HepG2 (cell line): ENCODE measurements at regions not wholly inside any gene's neighbourhood (a gene's known extent, or its start where the extent isn't known, plus 50 kb on each side); places are given as distances from the start of the nearest gene placed in this dataset.
A peak's percentile ranks its signal among the peaks of the same experiment; 100 is the strongest.

Experiments used
- EEA1 ChIP-seq: sonication (generic); formaldehyde crosslinking; IDR thresholded peaks from 2 replicates; pipeline ENCODE4 v1.5.1; 2020; ENCODE audit warnings: mild to moderate bottlenecking, missing genetic modification reagents, borderline replicate concordance
- EED ChIP-seq: sonication (generic); formaldehyde crosslinking; IDR thresholded peaks from 2 replicates; pipeline ENCODE4 v1.5.0; 2020; ENCODE audit warnings: mild to moderate bottlenecking, missing genetic modification reagents
- FOXM1 ChIP-seq: sonication (generic); formaldehyde crosslinking; IDR thresholded peaks from 2 replicates; pipeline ENCODE4 v1.5.0; 2020; ENCODE audit warnings: missing genetic modification reagents
- IKZF4 ChIP-seq: sonication (generic); formaldehyde crosslinking; IDR thresholded peaks from 2 replicates; pipeline ENCODE4 v1.5.1; 2020; ENCODE audit warnings: borderline replicate concordance, mild to moderate bottlenecking, low read depth, missing genetic modification reagents; ENCODE audit errors: not compliant biosample characterization
- MNT ChIP-seq: fragments of 450-650 bp; IDR thresholded peaks from 2 replicates; pipeline ENCODE4 v1.6.1; 2016
- MZF1 ChIP-seq: sonication (generic); formaldehyde crosslinking; IDR thresholded peaks from 2 replicates; pipeline ENCODE4 v1.8.1; 2023; ENCODE audit warnings: mild to moderate bottlenecking, missing genetic modification reagents, borderline replicate concordance
- PHF20 ChIP-seq: sonication (generic); formaldehyde crosslinking; IDR thresholded peaks from 2 replicates; pipeline ENCODE4 v1.5.0; 2020; ENCODE audit warnings: mild to moderate bottlenecking, missing genetic modification reagents
- SMAD9 ChIP-seq: sonication (generic); formaldehyde crosslinking; IDR thresholded peaks from 2 replicates; pipeline ENCODE4 v1.5.1; 2020; ENCODE audit warnings: mild to moderate bottlenecking, missing genetic modification reagents
- TEAD2 ChIP-seq: sonication (generic); formaldehyde crosslinking; IDR thresholded peaks from 2 replicates; pipeline ENCODE4 v1.9.0; 2021; ENCODE audit warnings: missing genetic modification reagents
- ZNF230 ChIP-seq: sonication (generic); formaldehyde crosslinking; IDR thresholded peaks from 2 replicates; pipeline ENCODE4 v1.4.0; 2020; ENCODE audit warnings: mild to moderate bottlenecking, missing genetic modification reagents
- ZNF44 ChIP-seq: sonication (generic); formaldehyde crosslinking; IDR thresholded peaks from 2 replicates; pipeline ENCODE4 v1.5.1; 2020; ENCODE audit warnings: mild to moderate bottlenecking, missing genetic modification reagents
- ZNF646 ChIP-seq: sonication (generic); formaldehyde crosslinking; IDR thresholded peaks from 2 replicates; pipeline ENCODE4 v1.9.0; 2021; ENCODE audit warnings: mild to moderate bottlenecking, missing genetic modification reagents
- TF ChIP-seq, protein P1 (sequence below): sonication (generic); formaldehyde crosslinking; conservative IDR thresholded peaks from 2 replicates; pipeline ENCODE4 v1.4.0; 2020; ENCODE audit warnings: missing genetic modification reagents
- TF ChIP-seq, protein P2 (sequence below): IDR thresholded peaks from 2 replicates; pipeline ENCODE4 v1.6.1; 2012; ENCODE audit warnings: low read length, improper control_type of control experiment

DNA sequence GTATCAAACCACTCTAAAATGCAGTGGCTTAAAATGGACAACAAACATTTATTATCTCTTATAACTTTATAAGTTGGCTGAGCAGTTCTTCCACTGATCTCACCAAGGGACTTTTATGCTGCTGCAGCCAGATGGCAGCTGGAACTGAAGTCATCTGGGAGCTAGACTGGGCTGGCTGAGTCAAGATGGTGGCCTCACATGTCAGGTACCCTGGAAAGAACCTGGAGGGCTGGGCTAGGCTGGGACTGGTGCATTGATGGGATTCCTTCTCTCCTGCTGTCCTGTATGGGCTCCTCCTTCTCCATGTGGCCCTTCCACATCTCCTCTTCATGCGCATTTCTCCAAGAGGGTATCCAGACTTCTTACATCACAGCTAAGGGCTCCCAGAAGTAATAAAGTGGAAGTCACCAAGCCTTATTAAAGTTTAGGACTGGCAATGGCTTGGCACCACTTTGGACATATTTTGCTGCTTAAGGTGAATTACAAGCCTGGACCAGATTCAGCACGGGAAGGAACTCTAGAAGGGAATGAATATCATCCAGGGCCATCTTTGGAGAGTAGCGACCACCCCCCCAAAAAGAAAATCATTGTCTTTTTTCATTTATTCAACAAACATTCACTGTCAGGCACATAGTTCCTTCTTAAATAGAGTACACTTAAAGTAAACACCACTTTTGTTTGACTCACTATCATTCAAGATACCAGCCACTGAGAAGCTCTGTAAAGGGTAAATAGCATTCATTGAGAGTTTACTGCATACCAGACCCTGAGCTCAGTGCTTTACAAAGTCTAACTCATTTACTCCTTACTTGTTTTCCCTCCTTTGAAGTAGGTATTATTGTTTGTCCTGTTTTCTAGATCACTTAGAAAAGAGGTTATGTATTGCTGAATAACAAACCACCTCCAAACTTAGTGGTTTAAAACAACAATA, 138.0 kb downstream of the ZFP36L2 start (continued):
- TF ChIP-seq FOXM1 (CRISPR knock-in tag) (no peak), ZNF646 (CRISPR knock-in tag) (no peak), PHF20 (CRISPR knock-in tag) (no peak), EED (CRISPR knock-in tag) (no peak), IKZF4 (CRISPR knock-in tag) (no peak), MZF1 (CRISPR knock-in tag) (no peak), MNT (no peak), EEA1 (no peak), SMAD9 (CRISPR knock-in tag) (no peak), ZNF230 (no peak), TEAD2 (CRISPR knock-in tag) (no peak), ZNF44 (no peak)
- TF ChIP-seq, protein P1, sequence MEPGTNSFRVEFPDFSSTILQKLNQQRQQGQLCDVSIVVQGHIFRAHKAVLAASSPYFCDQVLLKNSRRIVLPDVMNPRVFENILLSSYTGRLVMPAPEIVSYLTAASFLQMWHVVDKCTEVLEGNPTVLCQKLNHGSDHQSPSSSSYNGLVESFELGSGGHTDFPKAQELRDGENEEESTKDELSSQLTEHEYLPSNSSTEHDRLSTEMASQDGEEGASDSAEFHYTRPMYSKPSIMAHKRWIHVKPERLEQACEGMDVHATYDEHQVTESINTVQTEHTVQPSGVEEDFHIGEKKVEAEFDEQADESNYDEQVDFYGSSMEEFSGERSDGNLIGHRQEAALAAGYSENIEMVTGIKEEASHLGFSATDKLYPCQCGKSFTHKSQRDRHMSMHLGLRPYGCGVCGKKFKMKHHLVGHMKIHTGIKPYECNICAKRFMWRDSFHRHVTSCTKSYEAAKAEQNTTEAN (CRISPR knock-in tag), result peak; percentile 58; the same call in 1 of the 2 replicates
- TF ChIP-seq, protein P2, sequence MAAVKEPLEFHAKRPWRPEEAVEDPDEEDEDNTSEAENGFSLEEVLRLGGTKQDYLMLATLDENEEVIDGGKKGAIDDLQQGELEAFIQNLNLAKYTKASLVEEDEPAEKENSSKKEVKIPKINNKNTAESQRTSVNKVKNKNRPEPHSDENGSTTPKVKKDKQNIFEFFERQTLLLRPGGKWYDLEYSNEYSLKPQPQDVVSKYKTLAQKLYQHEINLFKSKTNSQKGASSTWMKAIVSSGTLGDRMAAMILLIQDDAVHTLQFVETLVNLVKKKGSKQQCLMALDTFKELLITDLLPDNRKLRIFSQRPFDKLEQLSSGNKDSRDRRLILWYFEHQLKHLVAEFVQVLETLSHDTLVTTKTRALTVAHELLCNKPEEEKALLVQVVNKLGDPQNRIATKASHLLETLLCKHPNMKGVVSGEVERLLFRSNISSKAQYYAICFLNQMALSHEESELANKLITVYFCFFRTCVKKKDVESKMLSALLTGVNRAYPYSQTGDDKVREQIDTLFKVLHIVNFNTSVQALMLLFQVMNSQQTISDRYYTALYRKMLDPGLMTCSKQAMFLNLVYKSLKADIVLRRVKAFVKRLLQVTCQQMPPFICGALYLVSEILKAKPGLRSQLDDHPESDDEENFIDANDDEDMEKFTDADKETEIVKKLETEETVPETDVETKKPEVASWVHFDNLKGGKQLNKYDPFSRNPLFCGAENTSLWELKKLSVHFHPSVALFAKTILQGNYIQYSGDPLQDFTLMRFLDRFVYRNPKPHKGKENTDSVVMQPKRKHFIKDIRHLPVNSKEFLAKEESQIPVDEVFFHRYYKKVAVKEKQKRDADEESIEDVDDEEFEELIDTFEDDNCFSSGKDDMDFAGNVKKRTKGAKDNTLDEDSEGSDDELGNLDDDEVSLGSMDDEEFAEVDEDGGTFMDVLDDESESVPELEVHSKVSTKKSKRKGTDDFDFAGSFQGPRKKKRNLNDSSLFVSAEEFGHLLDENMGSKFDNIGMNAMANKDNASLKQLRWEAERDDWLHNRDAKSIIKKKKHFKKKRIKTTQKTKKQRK, result no peak
